CD8-positive, alpha-beta memory T cell (primary cell): ENCODE measurements at regions not wholly inside any gene's neighbourhood (a gene's known extent, or its start where the extent isn't known, plus 50 kb on each side); places are given as distances from the start of the nearest gene placed in this dataset.

Experiments used
- CTCF ChIA-PET: fragments of 350-600 bp; sonication (Branson Sonifier 250); formaldehyde crosslinking; loops from one replicate; lab custom pipeline; 2021; ENCODE audit warnings: antibody characterized with exemption; lab: Charles Lee
- POLR2A ChIA-PET: fragments of 350-600 bp; sonication (Branson Sonifier 250); formaldehyde crosslinking; loops from one replicate; lab custom pipeline; 2021; ENCODE audit warnings: antibody characterized with exemption; lab: Charles Lee
- DNase-seq, 5 donors: peaks; one replicate each; pipeline versions ENCODE4 v3.0.0 to v3.0.0-alpha.2; 2020 to 2022; ENCODE audit warnings: mixed read lengths in 1 of 5
- H3K27ac ChIP-seq: one replicate; pipeline ENCODE4 v1.7.0; 2013; ENCODE audit warnings: low read depth, mild to moderate bottlenecking, low read length, moderate library complexity
- H3K27me3 ChIP-seq: 2 replicates; pipeline ENCODE4 v1.7.0; 2013; ENCODE audit warnings: low read length, mild to moderate bottlenecking; ENCODE audit not compliant: insufficient read depth, poor library complexity, severe bottlenecking
- H3K36me3 ChIP-seq: 2 replicates; pipeline ENCODE4 v1.7.0; 2013; ENCODE audit warnings: mild to moderate bottlenecking, low read length, moderate library complexity; ENCODE audit not compliant: insufficient read depth
- H3K4me1 ChIP-seq: 2 replicates; pipeline ENCODE4 v1.7.0; 2013; ENCODE audit warnings: mild to moderate bottlenecking, low read length, moderate library complexity; ENCODE audit not compliant: insufficient read depth
- H3K4me3 ChIP-seq: 2 replicates; pipeline ENCODE4 v1.7.0; 2013; ENCODE audit warnings: mild to moderate bottlenecking, low read length
- H3K9me3 ChIP-seq: 2 replicates; pipeline ENCODE4 v1.7.0; 2013; ENCODE audit warnings: mild to moderate bottlenecking, low read length
- H3K27ac Mint-ChIP-seq, 8 donors: one replicate each; pipeline ENCODE4 v1.8.0; 2020 to 2021; ENCODE audit warnings: mixed read lengths in 8 of 8, mild to moderate bottlenecking in 6 of 8, inconsistent platforms in 3 of 8, moderate library complexity in 3 of 8
- H3K27me3 Mint-ChIP-seq, 2 donors: one replicate each; pipeline ENCODE4 v1.8.0; 2020 to 2021; ENCODE audit warnings: mixed read lengths in 2 of 2, mild to moderate bottlenecking in 1 of 2, moderate library complexity in 1 of 2
- H3K36me3 Mint-ChIP-seq, 3 donors: one replicate each; pipeline ENCODE4 v1.8.0; 2020 to 2021; ENCODE audit warnings: mixed read lengths in 3 of 3, inconsistent platforms in 1 of 3, mild to moderate bottlenecking in 1 of 3
- H3K4me1 Mint-ChIP-seq, 3 donors: one replicate each; pipeline ENCODE4 v1.8.0; 2020 to 2021; ENCODE audit warnings: mixed read lengths in 3 of 3, inconsistent platforms in 1 of 3, mild to moderate bottlenecking in 1 of 3
- H3K4me3 Mint-ChIP-seq, 7 donors: one replicate each; pipeline ENCODE4 v1.8.0; 2020 to 2021; ENCODE audit warnings: mixed read lengths in 7 of 7, mild to moderate bottlenecking in 6 of 7, moderate library complexity in 4 of 7, inconsistent platforms in 2 of 7
- H3K9me3 Mint-ChIP-seq, 5 donors: one replicate each; pipeline ENCODE4 v1.8.0; 2020 to 2022; ENCODE audit warnings: mixed read lengths in 5 of 5, mild to moderate bottlenecking in 3 of 5, moderate library complexity in 2 of 5, inconsistent platforms in 1 of 5

GRCh38 chr14:83485591-83485990, 1951.9 kb upstream of the SEL1L start:
- Histone ChIP-seq H3K4me3 (no peak overlapping the region), H3K4me1 (no peaks in the 10 kb centered on the region), H3K27ac (no peak overlapping the region), H3K9me3 (no peaks in the 10 kb centered on the region), H3K36me3 (no peaks in the 10 kb centered on the region), H3K27me3 (no peaks in the 10 kb centered on the region)
- H3K4me1 Mint-ChIP-seq: no peaks in the 10 kb centered on the region
- H3K4me3 Mint-ChIP-seq: no peak overlapping the region
- H3K27me3 Mint-ChIP-seq: no peaks in the 10 kb centered on the region
- H3K36me3 Mint-ChIP-seq: no peaks in the 10 kb centered on the region
- ChIA-PET POLR2A (no interaction called here), CTCF (no interaction called here)
- DNase-seq: no peak
- no peak overlapping the region for H3K27ac Mint-ChIP-seq
- peaks cover 7 to 47% (median 14%) of the 10 kb centered on the region in 5 donors for H3K9me3 Mint-ChIP-seq

- CTCF ChIA-PET: no interaction called here
- Histone ChIP-seq H3K36me3 (no peaks in the 10 kb centered on the region), H3K9me3 (no peaks in the 10 kb centered on the region), H3K27me3 (no peaks in the 10 kb centered on the region), H3K4me3 (no peak overlapping the region), H3K4me1 (no peaks in the 10 kb centered on the region), H3K27ac (no peak overlapping the region)
- H3K9me3 Mint-ChIP-seq: peaks cover 3 to 23% (median 6%) of the 10 kb centered on the region in 5 donors
- H3K36me3 Mint-ChIP-seq: no peaks in the 10 kb centered on the region
- H3K27me3 Mint-ChIP-seq: no peaks in the 10 kb centered on the region
- H3K4me1 Mint-ChIP-seq: no peaks in the 10 kb centered on the region
- H3K27ac Mint-ChIP-seq: no peak overlapping the region
- POLR2A ChIA-PET: no interaction called here
- no peak for DNase-seq
- H3K4me3 Mint-ChIP-seq: no peak overlapping the region
Measured at GRCh38 chr14:83491091-83491490, 1957.4 kb upstream of the SEL1L start.

- Mint-ChIP-seq H3K4me3 (no peak overlapping the region), H3K4me1 (no peaks in the 10 kb centered on the region), H3K9me3 (peaks cover 2 to 27% (median 9%) of the 10 kb centered on the region in 5 donors), H3K27ac (no peak overlapping the region), H3K36me3 (no peaks in the 10 kb centered on the region), H3K27me3 (no peaks in the 10 kb centered on the region)
- Histone ChIP-seq H3K27ac (no peak overlapping the region), H3K4me1 (no peaks in the 10 kb centered on the region), H3K36me3 (no peaks in the 10 kb centered on the region), H3K9me3 (no peaks in the 10 kb centered on the region), H3K4me3 (no peak overlapping the region), H3K27me3 (no peaks in the 10 kb centered on the region)
- DNase-seq: no peak
- CTCF ChIA-PET: no interaction called here
- POLR2A ChIA-PET: no interaction called here
Measured at GRCh38 chr14:83520837-83521236, 1987.2 kb upstream of the SEL1L start.

GRCh38 chr14:83529531-83529930, 1995.9 kb upstream of the SEL1L start:
- no peaks in the 10 kb centered on the region for H3K36me3 ChIP-seq
- H3K9me3 Mint-ChIP-seq: peaks cover 2 to 46% (median 12%) of the 10 kb centered on the region in 5 donors
- no peaks in the 10 kb centered on the region for H3K4me1 Mint-ChIP-seq
- no peaks in the 10 kb centered on the region for H3K36me3 Mint-ChIP-seq
- H3K27me3 Mint-ChIP-seq: no peaks in the 10 kb centered on the region
- H3K4me3 Mint-ChIP-seq: no peak overlapping the region
- no peak overlapping the region for H3K27ac ChIP-seq
- no peak overlapping the region for H3K4me3 ChIP-seq
- no peaks in the 10 kb centered on the region for H3K9me3 ChIP-seq
- DNase-seq: no peak
- no peaks in the 10 kb centered on the region for H3K27me3 ChIP-seq
- ChIA-PET POLR2A (no interaction called here), CTCF (no interaction called here)
- no peaks in the 10 kb centered on the region for H3K4me1 ChIP-seq
- H3K27ac Mint-ChIP-seq: no peak overlapping the region

- Mint-ChIP-seq H3K4me3 (no peak overlapping the region), H3K27me3 (no peaks in the 10 kb centered on the region), H3K4me1 (no peaks in the 10 kb centered on the region), H3K9me3 (peaks cover 2 to 47% (median 8%) of the 10 kb centered on the region in 5 donors), H3K27ac (no peak overlapping the region), H3K36me3 (no peaks in the 10 kb centered on the region)
- no peak overlapping the region for H3K4me3 ChIP-seq
- DNase-seq: no peak
- H3K9me3 ChIP-seq: no peaks in the 10 kb centered on the region
- H3K4me1 ChIP-seq: no peaks in the 10 kb centered on the region
- no peaks in the 10 kb centered on the region for H3K27me3 ChIP-seq
- ChIA-PET CTCF (no interaction called here), POLR2A (no interaction called here)
- no peak overlapping the region for H3K27ac ChIP-seq
- no peaks in the 10 kb centered on the region for H3K36me3 ChIP-seq
Measured at GRCh38 chr14:83533734-83534133, 1996.2 kb upstream of the FLRT2 start.

- H3K9me3 ChIP-seq: no peaks in the 10 kb centered on the region
- no peaks in the 10 kb centered on the region for H3K4me1 Mint-ChIP-seq
- H3K9me3 Mint-ChIP-seq: peaks cover 6 to 44% (median 9%) of the 10 kb centered on the region in 5 donors
- H3K4me3 Mint-ChIP-seq: no peak overlapping the region
- no peaks in the 10 kb centered on the region for H3K36me3 Mint-ChIP-seq
- H3K27me3 Mint-ChIP-seq: no peaks in the 10 kb centered on the region
- H3K27ac ChIP-seq: no peak overlapping the region
- POLR2A ChIA-PET: no interaction called here
- CTCF ChIA-PET: no interaction called here
- no peak for DNase-seq
- H3K4me1 ChIP-seq: no peaks in the 10 kb centered on the region
- H3K27me3 ChIP-seq: no peaks in the 10 kb centered on the region
- no peak overlapping the region for H3K27ac Mint-ChIP-seq
- no peak overlapping the region for H3K4me3 ChIP-seq
- no peaks in the 10 kb centered on the region for H3K36me3 ChIP-seq
Measured at GRCh38 chr14:83534995-83535394, 1994.9 kb upstream of the FLRT2 start.

- Mint-ChIP-seq H3K4me3 (no peak overlapping the region), H3K36me3 (no peaks in the 10 kb centered on the region), H3K27ac (no peak overlapping the region), H3K27me3 (no peaks in the 10 kb centered on the region), H3K9me3 (peaks cover 6 to 42% (median 10%) of the 10 kb centered on the region in 5 donors), H3K4me1 (no peaks in the 10 kb centered on the region)
- Histone ChIP-seq H3K4me3 (no peak overlapping the region), H3K4me1 (no peaks in the 10 kb centered on the region), H3K36me3 (no peaks in the 10 kb centered on the region), H3K27me3 (no peaks in the 10 kb centered on the region), H3K27ac (no peak overlapping the region), H3K9me3 (no peaks in the 10 kb centered on the region)
- POLR2A ChIA-PET: no interaction called here
- CTCF ChIA-PET: no interaction called here
- no peak for DNase-seq
Measured at GRCh38 chr14:83535444-83535843, 1994.5 kb upstream of the FLRT2 start.

- CTCF ChIA-PET: no interaction called here
- no peak overlapping the region for H3K4me3 Mint-ChIP-seq
- POLR2A ChIA-PET: no interaction called here
Measured at GRCh38 chr14:83541147-83541546, 1988.8 kb upstream of the FLRT2 start.

More at GRCh38 chr14:83541147-83541546, 1988.8 kb upstream of the FLRT2 start:
- Mint-ChIP-seq H3K36me3 (no peaks in the 10 kb centered on the region), H3K4me1 (no peaks in the 10 kb centered on the region), H3K27me3 (no peaks in the 10 kb centered on the region), H3K9me3 (peaks cover 8 to 21% (median 14%) of the 10 kb centered on the region in 5 donors), H3K27ac (no peak overlapping the region)
- H3K27me3 ChIP-seq: no peaks in the 10 kb centered on the region
- no peak overlapping the region for H3K4me3 ChIP-seq
- H3K4me1 ChIP-seq: no peaks in the 10 kb centered on the region
- H3K27ac ChIP-seq: no peak overlapping the region
- no peak for DNase-seq
- no peaks in the 10 kb centered on the region for H3K9me3 ChIP-seq
- H3K36me3 ChIP-seq: no peaks in the 10 kb centered on the region
